ENCODE measurements at regions not wholly inside any gene's neighbourhood (a gene's known extent, or its start where the extent isn't known, plus 50 kb on each side); places are given as distances from the start of the nearest gene placed in this dataset.
A peak's percentile ranks its signal among the peaks of the same experiment; 100 is the strongest.

- DNase-seq (ENCODE audit: low spot score) = no peak
- H3K9ac ChIP-seq (ENCODE audit: low read depth in 1 of 2, low read length in 2 of 2) = no peak overlapping the region
- H3K4me3 ChIP-seq (ENCODE audit: low read depth in 1 of 3, low read length in 3 of 3) = peak overlapping the region in 2 of 3 donors; percentile 22 to 25
- no peak for TF ChIP-seq YY1 (IDR thresholded peaks at IDR 0.05)
- TF ChIP-seq RAD21 (IDR thresholded peaks at IDR 0.05) = peak; percentile 64 to 66
- peak; percentile 13 for TF ChIP-seq CTCF (IDR thresholded peaks at IDR 0.05; ENCODE audit: low read depth, low read length, missing input control)
- H3K27ac ChIP-seq (ENCODE audit: low read depth in 1 of 2, low read length in 2 of 2) = no peak overlapping the region
- no peaks in the 10 kb centered on the region for H3K36me3 ChIP-seq (ENCODE audit: control insufficient read depth in 4 of 4, insufficient read depth in 3 of 4, low read depth in 1 of 4, low read length in 3 of 4)
- peaks cover 0 to 4% (median 0%) of the 10 kb centered on the region in 4 donors for H3K27me3 ChIP-seq (ENCODE audit: control insufficient read depth in 4 of 4, insufficient read depth in 4 of 4, low read length in 3 of 4)
- H3K9me3 ChIP-seq (ENCODE audit: control insufficient read depth in 4 of 4, low read length in 3 of 4) = no peaks in the 10 kb centered on the region
- H3K4me1 ChIP-seq (ENCODE audit: control insufficient read depth in 4 of 4, insufficient read depth in 4 of 4, low read length in 3 of 4) = peaks cover 0 to 7% (median 6%) of the 10 kb centered on the region in 4 donors
- 24% methylated on average over 8 of the region's 8 CpGs for WGBS
Observed at GRCh38 chr4:130563185-130563888, 1467.4 kb downstream of the C4orf33 start.

- WGBS = 30% methylated on average over 1 of the region's 1 CpG
- Histone ChIP-seq H3K27me3 (ENCODE audit: control insufficient read depth in 4 of 4, insufficient read depth in 4 of 4, low read length in 3 of 4) (peaks cover 0 to 4% (median 0%) of the 10 kb centered on the region in 4 donors), H3K9ac (ENCODE audit: low read depth in 1 of 2, low read length in 2 of 2) (no peak overlapping the region), H3K36me3 (ENCODE audit: control insufficient read depth in 4 of 4, insufficient read depth in 3 of 4, low read depth in 1 of 4, low read length in 3 of 4) (no peaks in the 10 kb centered on the region), H3K4me1 (ENCODE audit: control insufficient read depth in 4 of 4, insufficient read depth in 4 of 4, low read length in 3 of 4) (peaks cover 0 to 7% (median 6%) of the 10 kb centered on the region in 4 donors), H3K9me3 (ENCODE audit: control insufficient read depth in 4 of 4, low read length in 3 of 4) (no peaks in the 10 kb centered on the region), H3K27ac (ENCODE audit: low read depth in 1 of 2, low read length in 2 of 2) (no peak overlapping the region), H3K4me3 (ENCODE audit: low read depth in 1 of 3, low read length in 3 of 3) (peak overlapping the region in 2 of 3 donors; percentile 22 to 25)
- no peak for DNase-seq (ENCODE audit: low spot score)
- no peak for TF ChIP-seq MAX (IDR thresholded peaks at IDR 0.05)
- no peak for TF ChIP-seq JUND (IDR thresholded peaks at IDR 0.05)
- TF ChIP-seq YY1 (IDR thresholded peaks at IDR 0.05) = no peak
- no peak for TF ChIP-seq FOXA1 (IDR thresholded peaks at IDR 0.05)
- TF ChIP-seq TAF1 (conservative IDR thresholded peaks at IDR 0.05) = no peak
- no peak for TF ChIP-seq CTCF (IDR thresholded peaks at IDR 0.05; ENCODE audit: low read depth, low read length, missing input control)
- TF ChIP-seq ZBTB33 (IDR thresholded peaks at IDR 0.05) = no peak
- no peak for TF ChIP-seq NR2F2 (IDR thresholded peaks at IDR 0.05)
Observed at GRCh38 chr4:130563889-130564418, 1468.0 kb downstream of the C4orf33 start.

- H3K4me3 ChIP-seq (ENCODE audit: low read depth in 1 of 3, low read length in 3 of 3) = no peak overlapping the region
- no peaks in the 10 kb centered on the region for H3K9me3 ChIP-seq (ENCODE audit: control insufficient read depth in 4 of 4, low read length in 3 of 4)
- no peaks in the 10 kb centered on the region for H3K36me3 ChIP-seq (ENCODE audit: control insufficient read depth in 4 of 4, insufficient read depth in 3 of 4, low read depth in 1 of 4, low read length in 3 of 4)
- H3K27ac ChIP-seq (ENCODE audit: low read depth in 1 of 2, low read length in 2 of 2) = no peak overlapping the region
- WGBS = 67% methylated on average over 1 of the region's 1 CpG
- no peaks in the 10 kb centered on the region for H3K27me3 ChIP-seq (ENCODE audit: control insufficient read depth in 4 of 4, insufficient read depth in 4 of 4, low read length in 3 of 4)
- H3K9ac ChIP-seq (ENCODE audit: low read depth in 1 of 2, low read length in 2 of 2) = no peak overlapping the region
- peaks cover 0 to 3% (median 2%) of the 10 kb centered on the region in 4 donors for H3K4me1 ChIP-seq (ENCODE audit: control insufficient read depth in 4 of 4, insufficient read depth in 4 of 4, low read length in 3 of 4)
- TF ChIP-seq FOXA1 (IDR thresholded peaks at IDR 0.05) (no peak), MAX (IDR thresholded peaks at IDR 0.05) (no peak), FOXA2 (IDR thresholded peaks at IDR 0.05) (no peak), ATF3 (IDR thresholded peaks at IDR 0.05) (no peak), YY1 (IDR thresholded peaks at IDR 0.05) (no peak), RAD21 (IDR thresholded peaks at IDR 0.05) (no peak), SP1 (IDR thresholded peaks at IDR 0.05) (no peak)
- no peak for DNase-seq (ENCODE audit: low spot score)
Observed at GRCh38 chr4:130568746-130569145, 1472.8 kb downstream of the C4orf33 start.
